ENCODE measurements at regions not wholly inside any gene's neighbourhood (a gene's known extent, or its start where the extent isn't known, plus 50 kb on each side); places are given as distances from the start of the nearest gene placed in this dataset.

GRCh38 chr3:177448987-177449359, 251.7 kb upstream of the TBL1XR1 start:
- peak; percentile 24; the same call in 1 of the 2 replicates for TF ChIP-seq POLR2AphosphoS5 (IDR thresholded peaks at IDR 0.05; ENCODE audit: borderline replicate concordance, low read depth, low read length)
- TF ChIP-seq EZH2 (IDR thresholded peaks at IDR 0.05) = no peak

All from SK-N-MC (cell line).